Activated T-helper 1 cell treated with anti-CD3 and anti-CD28 coated beads, Interleukin-12 subunit alpha, Interleukin-12 subunit beta, Interleukin-2, Interleukin-4 antibody, amounts not matched to agents 30 ng/mL and 10 ng/mL and 1 ng/mL, durations not matched to agents 14 hours and 24 hours and 36 hours (primary cell): ENCODE measurements at regions not wholly inside any gene's neighbourhood (a gene's known extent, or its start where the extent isn't known, plus 50 kb on each side); places are given as distances from the start of the nearest gene placed in this dataset.
"Not testable (repeated sequence)": the region's sequence is repeated elsewhere in the genome, so short reads cannot be mapped to it uniquely, and the experiment has no call there.

Experiments
- DNase-seq: peaks from one replicate; pipeline ENCODE4 v3.0.0; 2021; ENCODE audit warnings: low spot score
- H3K27ac Mint-ChIP-seq: one replicate; pipeline ENCODE4 v1.8.0; 2021; ENCODE audit warnings: mild to moderate bottlenecking, mixed read lengths
- H3K27me3 Mint-ChIP-seq: one replicate; pipeline ENCODE4 v1.8.0; 2022; ENCODE audit warnings: mild to moderate bottlenecking, moderate library complexity, mixed read lengths; ENCODE audit not compliant: insufficient read depth
- H3K36me3 Mint-ChIP-seq: one replicate; pipeline ENCODE4 v1.8.0; 2021; ENCODE audit warnings: low read depth, mixed read lengths
- H3K4me1 Mint-ChIP-seq: one replicate; pipeline ENCODE4 v1.8.0; 2021; ENCODE audit warnings: low read depth, mixed read lengths
- H3K4me3 Mint-ChIP-seq: one replicate; pipeline ENCODE4 v1.8.0; 2021; ENCODE audit warnings: mild to moderate bottlenecking, moderate library complexity, mixed read lengths
- H3K9me3 Mint-ChIP-seq: one replicate; pipeline ENCODE4 v1.8.0; 2021; ENCODE audit warnings: mixed read lengths
- intact Hi-C: fragments of 100-400 bp; cut with micrococcal nuclease; formaldehyde crosslinking; loops from one replicate; pipeline ENCODE4 v1.15.1; 2024

DNA sequence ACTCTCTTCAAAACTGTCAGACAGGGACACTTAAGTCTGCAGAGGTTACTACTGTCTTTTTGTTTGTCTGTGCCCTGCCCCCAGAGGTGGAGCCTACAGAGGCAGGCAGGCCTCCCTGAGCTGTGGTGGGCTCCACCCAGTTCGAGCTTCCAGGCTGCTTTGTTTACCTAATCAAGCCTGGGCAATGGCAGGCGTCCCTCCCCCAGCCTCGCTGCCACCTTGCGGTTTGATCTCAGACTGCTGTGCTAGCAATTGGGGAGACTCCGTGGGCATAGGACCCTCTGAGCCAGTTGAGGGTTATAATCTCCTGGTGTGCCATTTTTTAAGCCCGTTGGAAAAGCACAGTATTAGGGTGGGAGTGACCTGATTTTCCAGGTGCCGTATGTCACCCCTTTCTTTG is 253.7 kb downstream of the TMEM161B start:
- H3K4me3 Mint-ChIP-seq, DNase-seq, H3K27me3 Mint-ChIP-seq, H3K36me3 Mint-ChIP-seq, H3K9me3 Mint-ChIP-seq, H3K27ac Mint-ChIP-seq, H3K4me1 Mint-ChIP-seq, intact Hi-C loops: not testable (repeated sequence)

DNA sequence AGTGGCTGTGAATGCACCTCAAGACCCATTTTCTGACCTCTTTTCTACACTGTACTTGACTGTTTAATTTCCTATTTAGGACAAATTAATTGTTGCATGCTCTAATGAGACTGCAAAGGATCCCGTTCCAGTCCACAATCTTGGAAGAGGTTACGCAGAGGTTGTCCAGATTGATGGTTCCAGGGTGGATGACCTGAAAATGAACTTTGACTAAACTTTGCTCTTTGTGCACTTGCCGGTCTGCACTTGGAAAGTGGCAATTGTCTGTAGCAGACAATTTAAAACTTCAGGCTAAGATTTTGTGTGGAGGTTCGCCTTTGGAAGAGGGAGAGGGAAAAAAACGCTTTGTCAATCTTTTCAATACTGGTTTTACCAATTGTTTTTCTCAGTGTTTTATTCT is 267.8 kb downstream of the TMEM161B start:
- intact Hi-C loops, result no loop called here
- Mint-ChIP-seq H3K27me3 (no peaks in the 10 kb centered on the region), H3K4me1 (no peaks in the 10 kb centered on the region), H3K27ac (no peak overlapping the region), H3K36me3 (no peaks in the 10 kb centered on the region), H3K9me3 (peaks cover 4% of the 10 kb centered on the region), H3K4me3 (no peak overlapping the region)
- no peak for DNase-seq

DNA sequence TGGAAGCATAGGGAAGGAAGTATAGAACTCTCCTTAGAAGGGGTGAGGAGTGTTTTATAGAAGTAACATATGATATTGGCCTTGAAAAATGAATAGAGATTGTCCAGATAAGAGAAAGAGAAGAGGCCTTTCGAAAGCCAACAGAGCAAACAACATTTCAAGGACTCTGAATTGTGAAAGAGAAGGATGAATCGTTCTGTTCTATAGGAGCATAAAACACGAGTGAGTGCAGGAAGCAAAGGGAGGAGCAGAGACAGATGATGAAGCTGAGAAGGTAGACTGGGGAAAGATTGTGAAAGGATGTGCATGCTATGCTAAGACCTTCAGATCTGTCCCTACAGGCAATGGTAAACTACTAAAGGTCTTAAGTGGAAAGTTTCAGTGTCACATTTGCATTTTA is 271.0 kb downstream of the TMEM161B start:
- H3K9me3 Mint-ChIP-seq, result peaks cover 14% of the 10 kb centered on the region
- no peak for DNase-seq
- no peaks in the 10 kb centered on the region for H3K4me1 Mint-ChIP-seq
- intact Hi-C loops, result no loop called here
- no peak overlapping the region for H3K27ac Mint-ChIP-seq
- H3K4me3 Mint-ChIP-seq, result no peak overlapping the region
- no peaks in the 10 kb centered on the region for H3K36me3 Mint-ChIP-seq
- no peaks in the 10 kb centered on the region for H3K27me3 Mint-ChIP-seq

- no peak for DNase-seq
- H3K36me3 Mint-ChIP-seq, result no peaks in the 10 kb centered on the region
- no peak overlapping the region for H3K4me3 Mint-ChIP-seq
- H3K9me3 Mint-ChIP-seq, result no peaks in the 10 kb centered on the region
- no peaks in the 10 kb centered on the region for H3K27me3 Mint-ChIP-seq
- no peaks in the 10 kb centered on the region for H3K4me1 Mint-ChIP-seq
- intact Hi-C loops, result no loop called here
- H3K27ac Mint-ChIP-seq, result no peak overlapping the region
Measured at GRCh38 chr5:87966213-87966612, 302.4 kb downstream of the TMEM161B start.

GRCh38 chr5:87954121-87954520 is 314.5 kb downstream of the TMEM161B start:
- Mint-ChIP-seq H3K36me3 (no peaks in the 10 kb centered on the region), H3K4me3 (no peak overlapping the region), H3K9me3 (no peaks in the 10 kb centered on the region), H3K27ac (no peak overlapping the region), H3K4me1 (no peaks in the 10 kb centered on the region), H3K27me3 (no peaks in the 10 kb centered on the region)
- DNase-seq, result no peak
- intact Hi-C loops, result no loop called here

DNA sequence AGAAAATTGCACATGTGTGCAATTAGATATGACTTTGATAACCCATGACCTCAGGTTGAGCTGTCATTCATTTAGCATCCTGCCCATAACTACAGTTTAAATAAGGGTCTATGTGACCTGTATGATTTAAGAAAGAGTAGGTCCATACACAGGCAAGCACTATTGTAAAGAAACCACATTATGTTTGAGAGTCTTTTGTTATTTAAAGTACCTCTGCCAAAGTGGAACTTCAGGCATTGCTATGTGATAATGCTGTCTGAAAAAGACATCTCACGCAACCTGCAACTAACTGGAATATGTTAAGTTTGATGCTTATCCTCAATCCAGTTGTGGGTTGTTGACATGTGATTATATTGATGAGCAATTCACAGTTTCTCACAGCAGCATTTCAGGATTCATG is 317.0 kb downstream of the TMEM161B start:
- Mint-ChIP-seq H3K4me1 (no peaks in the 10 kb centered on the region), H3K36me3 (no peaks in the 10 kb centered on the region), H3K27me3 (no peaks in the 10 kb centered on the region), H3K9me3 (no peaks in the 10 kb centered on the region), H3K4me3 (no peak overlapping the region), H3K27ac (no peak overlapping the region)
- intact Hi-C loops, result no loop called here
- no peak for DNase-seq

DNA sequence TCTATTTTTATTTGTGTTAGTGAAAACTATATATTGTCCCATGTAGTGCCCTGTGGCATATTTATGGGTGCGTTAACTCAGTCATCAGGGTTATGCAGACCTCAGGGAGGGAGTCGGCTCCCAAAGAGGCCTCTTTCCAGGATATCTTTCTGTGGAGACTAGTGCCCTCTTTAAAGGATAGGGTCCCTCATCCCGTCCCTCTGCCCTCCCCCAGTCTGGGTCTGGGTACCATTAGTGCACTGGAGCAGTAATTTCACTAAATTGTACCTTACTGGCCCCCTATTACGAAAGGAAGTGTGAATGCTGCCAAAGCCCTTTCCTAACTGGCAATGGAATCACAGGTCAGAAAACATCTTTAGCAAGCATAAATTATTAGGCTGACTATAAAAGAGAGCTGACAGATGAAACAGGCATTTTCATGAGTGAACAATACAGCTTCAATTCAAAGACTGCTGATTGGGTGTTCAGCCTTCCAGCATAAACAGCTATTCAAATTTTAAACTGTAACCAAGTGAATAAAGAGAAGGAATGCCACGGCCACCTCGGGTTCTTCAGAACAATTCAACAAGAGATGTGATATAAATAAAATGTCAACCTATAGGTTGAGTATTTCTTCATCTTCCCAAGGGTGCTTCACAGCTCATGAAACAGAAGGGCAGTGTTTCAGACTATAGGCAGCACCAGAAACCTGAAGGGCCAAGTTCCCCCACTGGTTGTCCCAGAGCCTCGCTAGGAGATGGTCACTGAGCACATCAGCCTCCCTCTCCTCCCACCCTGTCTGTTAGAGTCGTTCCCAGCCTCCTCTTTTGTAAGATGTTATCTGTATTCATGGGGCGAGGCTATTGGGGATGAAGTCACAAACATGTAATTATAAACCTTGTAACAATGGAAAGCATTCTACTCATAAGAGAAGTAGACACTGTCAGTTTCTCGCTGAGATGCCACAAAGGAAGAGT is 318.7 kb downstream of the TMEM161B start:
- Mint-ChIP-seq H3K27me3 (no peaks in the 10 kb centered on the region), H3K4me3 (no peak overlapping the region), H3K9me3 (no peaks in the 10 kb centered on the region), H3K27ac (no peak overlapping the region), H3K36me3 (no peaks in the 10 kb centered on the region), H3K4me1 (no peaks in the 10 kb centered on the region)
- no peak for DNase-seq
- intact Hi-C loops, result no loop called here

- no peaks in the 10 kb centered on the region for H3K36me3 Mint-ChIP-seq
- H3K27me3 Mint-ChIP-seq, result no peaks in the 10 kb centered on the region
- H3K9me3 Mint-ChIP-seq, result no peaks in the 10 kb centered on the region
- H3K27ac Mint-ChIP-seq, result no peak overlapping the region
- DNase-seq, result no peak
- no peak overlapping the region for H3K4me3 Mint-ChIP-seq
- intact Hi-C loops, result no loop called here
- no peaks in the 10 kb centered on the region for H3K4me1 Mint-ChIP-seq
Measured at GRCh38 chr5:87948486-87948885, 320.2 kb downstream of the TMEM161B start.

GRCh38 chr5:87946271-87946670 is 322.4 kb downstream of the TMEM161B start:
- no peak for DNase-seq
- H3K27ac Mint-ChIP-seq, result no peak overlapping the region
- H3K36me3 Mint-ChIP-seq, result no peaks in the 10 kb centered on the region
- intact Hi-C loops, result no loop called here
- H3K4me1 Mint-ChIP-seq, result no peaks in the 10 kb centered on the region
- H3K27me3 Mint-ChIP-seq, result no peaks in the 10 kb centered on the region
- no peaks in the 10 kb centered on the region for H3K9me3 Mint-ChIP-seq
- H3K4me3 Mint-ChIP-seq, result no peak overlapping the region

GRCh38 chr5:87945286-87945650 is 323.4 kb downstream of the TMEM161B start:
- H3K4me1 Mint-ChIP-seq, result no peaks in the 10 kb centered on the region
- H3K4me3 Mint-ChIP-seq, result no peak overlapping the region
- H3K36me3 Mint-ChIP-seq, result no peaks in the 10 kb centered on the region
- intact Hi-C loops, result no loop called here
- DNase-seq, result no peak
- H3K27ac Mint-ChIP-seq, result no peak overlapping the region
- H3K9me3 Mint-ChIP-seq, result no peaks in the 10 kb centered on the region
- no peaks in the 10 kb centered on the region for H3K27me3 Mint-ChIP-seq

- H3K27ac Mint-ChIP-seq, result no peak overlapping the region
- DNase-seq, result no peak
Measured at GRCh38 chr5:87944553-87945285, 323.9 kb downstream of the TMEM161B start.

GRCh38 chr5:87940775-87941174 is 327.9 kb downstream of the TMEM161B start:
- no peak for DNase-seq
- intact Hi-C loops, result no loop called here
- H3K27me3 Mint-ChIP-seq, result no peaks in the 10 kb centered on the region
- H3K4me3 Mint-ChIP-seq, result no peak overlapping the region
- no peaks in the 10 kb centered on the region for H3K36me3 Mint-ChIP-seq
- no peaks in the 10 kb centered on the region for H3K4me1 Mint-ChIP-seq
- H3K9me3 Mint-ChIP-seq, result no peaks in the 10 kb centered on the region
- H3K27ac Mint-ChIP-seq, result no peak overlapping the region

More at GRCh38 chr5:87944553-87945285, 323.9 kb downstream of the TMEM161B start:
- no peak overlapping the region for H3K4me3 Mint-ChIP-seq
- H3K27me3 Mint-ChIP-seq, result no peaks in the 10 kb centered on the region
- no peaks in the 10 kb centered on the region for H3K36me3 Mint-ChIP-seq
- intact Hi-C loops, result no loop called here
- no peaks in the 10 kb centered on the region for H3K9me3 Mint-ChIP-seq
- H3K4me1 Mint-ChIP-seq, result no peaks in the 10 kb centered on the region

GRCh38 chr5:87936667-87937066 is 332.0 kb downstream of the TMEM161B start:
- Mint-ChIP-seq H3K4me1 (no peaks in the 10 kb centered on the region), H3K9me3 (no peaks in the 10 kb centered on the region)
- intact Hi-C loops, result no loop called here

More at GRCh38 chr5:87936667-87937066, 332.0 kb downstream of the TMEM161B start:
- Mint-ChIP-seq H3K27ac (no peak overlapping the region), H3K4me3 (no peak overlapping the region), H3K36me3 (no peaks in the 10 kb centered on the region), H3K27me3 (no peaks in the 10 kb centered on the region)
- no peak for DNase-seq
